COLO668 (cell line): ENCODE measurements at regions not wholly inside any gene's neighbourhood (a gene's known extent, or its start where the extent isn't known, plus 50 kb on each side); places are given as distances from the start of the nearest gene placed in this dataset.
"Not testable (repeated sequence)": the region's sequence is repeated elsewhere in the genome, so short reads cannot be mapped to it uniquely, and the experiment has no call there.

Experiments used
- DNase-seq: peaks from one replicate; lab custom pipeline; 2025; ENCODE audit not compliant: unreplicated experiment; lab: John Stamatoyannopoulos, UW

- DNase-seq = no peak
Observed at GRCh38 chr2:66109419-66109818, 325.5 kb upstream of the MEIS1 start.

- no peak for DNase-seq
Observed at GRCh38 chr2:66105066-66105753, 329.7 kb upstream of the MEIS1 start.

GRCh38 chr2:66103581-66103980 is 331.3 kb upstream of the MEIS1 start:
- DNase-seq = no peak

- no peak for DNase-seq
Observed at GRCh38 chr2:66101206-66101605, 333.7 kb upstream of the MEIS1 start.

GRCh38 chr2:66095820-66096345 is 339.0 kb upstream of the MEIS1 start:
- DNase-seq = no peak

GRCh38 chr2:66094689-66095088 is 340.2 kb upstream of the MEIS1 start:
- DNase-seq = not testable (repeated sequence)

- no peak for DNase-seq
Observed at GRCh38 chr2:66093371-66093770, 341.6 kb upstream of the MEIS1 start.

- no peak for DNase-seq
Observed at GRCh38 chr2:66084948-66085590, 349.9 kb upstream of the MEIS1 start.

- DNase-seq = no peak
Observed at GRCh38 chr2:66082581-66082980, 352.3 kb upstream of the MEIS1 start.

- no peak for DNase-seq
Observed at GRCh38 chr2:66080127-66080526, 354.8 kb upstream of the MEIS1 start.

- DNase-seq = no peak
Observed at GRCh38 chr2:66073172-66073571, 361.8 kb upstream of the MEIS1 start.

- no peak for DNase-seq
Observed at GRCh38 chr2:66070721-66071602, 364.0 kb upstream of the MEIS1 start.

GRCh38 chr2:66069937-66070720 is 364.8 kb upstream of the MEIS1 start:
- no peak for DNase-seq

- DNase-seq = no peak
Observed at GRCh38 chr2:66066032-66066431, 368.9 kb upstream of the MEIS1 start.

- no peak for DNase-seq
Observed at GRCh38 chr2:66059332-66059731, 375.6 kb upstream of the MEIS1 start.

GRCh38 chr2:66058675-66059074 is 376.2 kb upstream of the MEIS1 start:
- DNase-seq = no peak

- no peak for DNase-seq
Observed at GRCh38 chr2:66057844-66058243, 377.1 kb upstream of the MEIS1 start.

GRCh38 chr2:66050392-66050791 is 384.5 kb upstream of the MEIS1 start:
- no peak for DNase-seq

- no peak for DNase-seq
Observed at GRCh38 chr2:66048667-66049066, 386.3 kb upstream of the MEIS1 start.

- no peak for DNase-seq
Observed at GRCh38 chr2:66041902-66042657, 392.8 kb upstream of the MEIS1 start.
